Hepatocyte (in vitro differentiated cells): ENCODE measurements at regions not wholly inside any gene's neighbourhood (a gene's known extent, or its start where the extent isn't known, plus 50 kb on each side); places are given as distances from the start of the nearest gene placed in this dataset.

Experiments used
- DNase-seq: peaks from one replicate; pipeline ENCODE4 v3.0.0-alpha.2; 2016; ENCODE audit warnings: low spot score
- H2AFZ ChIP-seq: fragments of 200-600 bp; sonication (generic); 2 replicates; pipeline ENCODE4 v1.6.0; 2016; ENCODE audit warnings: antibody characterized with exemption, mild to moderate bottlenecking
- H3K27ac ChIP-seq: fragments of 200-600 bp; sonication (generic); 2 replicates; pipeline ENCODE4 v1.5.1; 2016; ENCODE audit warnings: mild to moderate bottlenecking
- H3K27me3 ChIP-seq: fragments of 200-600 bp; sonication (generic); 2 replicates; pipeline ENCODE4 v1.6.1; 2016
- H3K36me3 ChIP-seq: fragments of 200-600 bp; sonication (generic); replicated peaks from 2 replicates; pipeline ENCODE4 v1.5.1; 2016; ENCODE audit warnings: low read depth; ENCODE audit not compliant: insufficient read depth
- H3K4me1 ChIP-seq: fragments of 200-600 bp; sonication (generic); 2 replicates; pipeline ENCODE4 v1.5.1; 2016; ENCODE audit warnings: mild to moderate bottlenecking, moderate library complexity; ENCODE audit not compliant: insufficient read depth
- H3K4me2 ChIP-seq: fragments of 200-600 bp; sonication (generic); 2 replicates; pipeline ENCODE4 v1.6.0; 2016
- H3K4me3 ChIP-seq: fragments of 200-600 bp; sonication (generic); 2 replicates; pipeline ENCODE4 v1.5.1; 2016; ENCODE audit warnings: mild to moderate bottlenecking
- H3K79me2 ChIP-seq: fragments of 200-600 bp; sonication (generic); 2 replicates; pipeline ENCODE4 v1.6.0; 2017; ENCODE audit warnings: mild to moderate bottlenecking
- H3K9me2 ChIP-seq: fragments of 200-600 bp; sonication (generic); replicated peaks from 2 replicates; pipeline ENCODE4 v1.6.0; 2017; ENCODE audit warnings: mild to moderate bottlenecking; ENCODE audit not compliant: insufficient read depth
- H3K9me3 ChIP-seq: fragments of 200-600 bp; sonication (generic); 2 replicates; pipeline ENCODE4 v1.5.1; 2016; ENCODE audit warnings: low read depth, mild to moderate bottlenecking
- H4K20me1 ChIP-seq: fragments of 200-600 bp; sonication (generic); 2 replicates; pipeline ENCODE4 v1.6.0; 2016; ENCODE audit warnings: mild to moderate bottlenecking; ENCODE audit not compliant: insufficient read depth, poor library complexity, severe bottlenecking
- CTCF ChIP-seq: fragments of 200-600 bp; sonication (generic); IDR thresholded peaks from 2 replicates; pipeline ENCODE4 v1.5.1; 2016; ENCODE audit warnings: antibody characterized with exemption, mild to moderate bottlenecking; ENCODE audit not compliant: poor library complexity
- EZH2 ChIP-seq: fragments of 200-600 bp; sonication (generic); IDR thresholded peaks from 2 replicates; pipeline ENCODE4 v1.6.1; 2016; ENCODE audit warnings: antibody characterized with exemption, mild to moderate bottlenecking, borderline replicate concordance
- EZH2phosphoT487 ChIP-seq: fragments of 200-600 bp; sonication (generic); IDR thresholded peaks from one replicate; pipeline ENCODE4 v1.6.1; 2018; ENCODE audit warnings: antibody characterized with exemption, mild to moderate bottlenecking, low read depth, moderate library complexity; ENCODE audit not compliant: unreplicated experiment, severe bottlenecking
- WGBS: methylation state at CpG from one replicate; pipeline ENCODE4 v1.1.6; 2016; ENCODE audit warnings: low lambda C conversion rate; ENCODE audit errors: missing lambda C conversion rate; 5-methylcytosine and 5-hydroxymethylcytosine counted together

- Histone ChIP-seq H3K9me3 (no peaks in the 10 kb centered on the region), H3K27ac (no peak overlapping the region), H3K79me2 (no peaks in the 10 kb centered on the region), H3K36me3 (no peaks in the 10 kb centered on the region), H3K4me1 (no peaks in the 10 kb centered on the region), H3K4me3 (no peak overlapping the region), H4K20me1 (no peaks in the 10 kb centered on the region), H3K4me2 (no peak overlapping the region), H3K9me2 (no peaks in the 10 kb centered on the region), H3K27me3 (no peaks in the 10 kb centered on the region), H2AFZ (no peak overlapping the region)
- no peak for DNase-seq
- TF ChIP-seq EZH2phosphoT487 (no peak), CTCF (no peak), EZH2 (no peak)
- WGBS, result 72% methylated on average over 4 of the region's 4 CpGs
Measured at GRCh38 chr1:222865718-222866117, 50.9 kb downstream of the DISP1 start.

DNA sequence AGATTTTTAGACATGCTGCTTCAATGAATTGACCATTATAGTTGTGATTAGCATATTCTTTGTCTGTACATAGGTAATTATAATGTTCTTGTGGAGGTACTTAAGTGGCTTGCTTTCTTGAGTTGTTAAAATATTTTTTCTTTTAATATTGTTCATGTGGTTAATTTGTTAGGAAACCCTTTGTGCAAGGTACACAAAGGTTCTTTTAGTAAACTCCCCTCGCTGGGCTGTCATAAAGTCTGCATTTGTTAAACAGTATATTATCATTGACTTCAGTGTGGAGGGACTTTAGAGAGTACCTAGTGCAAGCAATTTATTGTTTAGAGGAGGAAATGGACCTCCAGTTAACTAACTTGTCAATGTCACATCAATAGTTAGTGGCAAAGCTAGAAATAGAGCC lies 52.5 kb downstream of the DISP1 start:
- no peak for DNase-seq

DNA sequence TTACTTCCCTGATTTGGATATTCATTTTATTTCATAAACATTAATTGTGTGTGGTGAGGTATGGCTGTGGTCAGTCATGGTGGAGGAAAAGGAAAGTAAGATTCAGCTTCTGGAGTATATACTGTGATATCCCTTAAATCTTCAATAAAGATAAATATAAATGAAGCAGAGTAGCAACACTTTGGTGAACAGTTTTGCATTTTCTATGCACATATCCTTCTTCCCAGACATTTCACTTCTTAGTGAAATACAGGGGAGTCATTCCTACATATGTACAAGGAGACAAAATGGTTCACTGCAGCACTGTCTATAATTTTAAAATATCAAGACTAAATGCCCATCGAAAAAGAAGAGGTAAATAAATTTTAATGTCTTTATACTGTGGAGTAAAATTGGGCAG lies 61.3 kb downstream of the DISP1 start:
- Histone ChIP-seq H3K36me3 (no peaks in the 10 kb centered on the region), H3K4me2 (no peak overlapping the region), H3K79me2 (peaks cover under 1% of the 10 kb centered on the region), H3K9me3 (no peaks in the 10 kb centered on the region), H3K27ac (no peak overlapping the region), H4K20me1 (no peaks in the 10 kb centered on the region), H3K9me2 (no peaks in the 10 kb centered on the region), H3K4me3 (no peak overlapping the region), H3K4me1 (no peaks in the 10 kb centered on the region), H3K27me3 (no peaks in the 10 kb centered on the region), H2AFZ (no peak overlapping the region)
- WGBS, result 100% methylated on average over 1 of the region's 1 CpG
- DNase-seq, result no peak
- no peak for TF ChIP-seq CTCF
- TF ChIP-seq EZH2, result no peak
- no peak for TF ChIP-seq EZH2phosphoT487

More for the DNA sequence above, 52.5 kb downstream of the DISP1 start:
- Histone ChIP-seq H4K20me1 (no peaks in the 10 kb centered on the region), H3K9me2 (no peaks in the 10 kb centered on the region), H3K4me1 (no peaks in the 10 kb centered on the region), H2AFZ (no peak overlapping the region), H3K9me3 (no peaks in the 10 kb centered on the region), H3K27me3 (no peaks in the 10 kb centered on the region), H3K4me3 (no peak overlapping the region), H3K27ac (no peak overlapping the region), H3K4me2 (no peak overlapping the region), H3K36me3 (no peaks in the 10 kb centered on the region), H3K79me2 (no peaks in the 10 kb centered on the region)
- TF ChIP-seq EZH2phosphoT487 (no peak), CTCF (no peak), EZH2 (no peak)
- 61% methylated on average over 1 of the region's 1 CpG for WGBS

DNA sequence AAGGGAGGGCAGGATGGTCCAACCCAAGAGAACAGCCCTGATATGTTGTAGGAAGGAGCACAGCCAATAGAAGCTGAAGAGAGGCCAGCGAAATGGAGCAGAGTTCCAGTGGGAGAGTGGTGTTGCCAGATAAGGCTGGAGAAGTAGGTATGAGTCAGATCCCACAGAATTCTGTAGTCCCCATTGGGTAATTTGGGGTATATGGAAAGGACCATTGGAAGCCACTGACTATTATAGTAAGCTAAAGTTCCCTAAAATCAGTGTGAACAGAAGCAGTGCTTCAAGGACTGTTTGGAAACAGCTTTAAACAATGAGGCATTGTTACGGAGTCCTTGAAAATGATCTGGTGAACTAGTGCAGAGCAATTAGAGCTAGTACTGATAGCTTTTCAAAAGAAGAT lies 63.0 kb downstream of the DISP1 start:
- no peaks in the 10 kb centered on the region for H3K4me1 ChIP-seq
- H2AFZ ChIP-seq, result no peak overlapping the region
- DNase-seq, result no peak
- no peaks in the 10 kb centered on the region for H3K9me2 ChIP-seq
- no peaks in the 10 kb centered on the region for H3K36me3 ChIP-seq
- no peaks in the 10 kb centered on the region for H4K20me1 ChIP-seq
- WGBS, result 91% methylated on average over 2 of the region's 2 CpGs
- no peaks in the 10 kb centered on the region for H3K27me3 ChIP-seq
- H3K4me2 ChIP-seq, result no peak overlapping the region
- no peaks in the 10 kb centered on the region for H3K9me3 ChIP-seq
- no peak overlapping the region for H3K27ac ChIP-seq
- H3K4me3 ChIP-seq, result no peak overlapping the region
- no peak for TF ChIP-seq CTCF
- TF ChIP-seq EZH2phosphoT487, result no peak
- TF ChIP-seq EZH2, result no peak
- H3K79me2 ChIP-seq, result peaks cover 6% of the 10 kb centered on the region
